SK-N-SH treated with all-trans-retinoic acid at 6 μM for 48 hours (cell line): ENCODE measurements at regions not wholly inside any gene's neighbourhood (a gene's known extent, or its start where the extent isn't known, plus 50 kb on each side); places are given as distances from the start of the nearest gene placed in this dataset.
A peak's percentile ranks its signal among the peaks of the same experiment; 100 is the strongest.

Experiments
- ATAC-seq: fragments of 200-7000 bp; cut with Tn5 transposase; 3 replicates; pipeline ENCODE4 v1.9.1; 2020; ENCODE audit warnings: mild to moderate bottlenecking, moderate library complexity
- ARNTL ChIP-seq: fragments of 450-650 bp; formaldehyde crosslinking; IDR thresholded peaks from 2 replicates; pipeline ENCODE4 v1.5.0; 2020; ENCODE audit warnings: low read depth, mild to moderate bottlenecking, moderate library complexity, borderline replicate concordance
- BACH2 ChIP-seq: fragments of 250-450 bp; sonication (Bioruptor Pico); IDR thresholded peaks from 2 replicates; pipeline ENCODE4 v1.9.0; 2021; ENCODE audit warnings: mild to moderate bottlenecking, borderline replicate concordance
- CSDC2 ChIP-seq: fragments of 250-450 bp; sonication (Bioruptor Pico); IDR thresholded peaks from 2 replicates; pipeline ENCODE4 v1.5.0; 2020; ENCODE audit warnings: mild to moderate bottlenecking, moderate library complexity
- ESRRG ChIP-seq: fragments of 250-450 bp; sonication (Bioruptor Pico); IDR thresholded peaks from 2 replicates; pipeline ENCODE4 v1.6.1; 2021; ENCODE audit warnings: mild to moderate bottlenecking
- ISL1 ChIP-seq: fragments of 250-450 bp; sonication (Bioruptor Pico); IDR thresholded peaks from 2 replicates; pipeline ENCODE4 v2.1.2; 2022; ENCODE audit warnings: mild to moderate bottlenecking, moderate library complexity
- OSR1 ChIP-seq: fragments of 250-450 bp; sonication (Bioruptor Pico); IDR thresholded peaks from 2 replicates; pipeline ENCODE4 v1.8.0; 2022; ENCODE audit warnings: moderate library complexity, mild to moderate bottlenecking, inconsistent platforms
- PPARA ChIP-seq: fragments of 250-450 bp; sonication (Bioruptor Pico); IDR thresholded peaks from 2 replicates; pipeline ENCODE4 v1.5.0; 2020; ENCODE audit warnings: mild to moderate bottlenecking, borderline replicate concordance
- RARB ChIP-seq: fragments of 250-450 bp; sonication (Bioruptor Pico); IDR thresholded peaks from 2 replicates; pipeline ENCODE4 v1.8.0; 2021; ENCODE audit warnings: mild to moderate bottlenecking, moderate library complexity
- SNAI2 ChIP-seq: fragments of 250-450 bp; sonication (Bioruptor Pico); IDR thresholded peaks from 2 replicates; pipeline ENCODE4 v1.5.0; 2020; ENCODE audit warnings: mild to moderate bottlenecking, moderate library complexity
- TCF4 ChIP-seq: fragments of 250-450 bp; sonication (Bioruptor Pico); IDR thresholded peaks from 2 replicates; pipeline ENCODE4 v1.8.0; 2021; ENCODE audit warnings: mild to moderate bottlenecking, moderate library complexity, borderline replicate concordance
- ZC3H10 ChIP-seq: fragments of 250-450 bp; sonication (Bioruptor Pico); IDR thresholded peaks from 2 replicates; pipeline ENCODE4 v1.5.1; 2021; ENCODE audit warnings: mild to moderate bottlenecking, moderate library complexity
- ZFP3 ChIP-seq: fragments of 250-450 bp; sonication (Bioruptor Pico); IDR thresholded peaks from 2 replicates; pipeline ENCODE4 v1.5.0; 2020; ENCODE audit warnings: mild to moderate bottlenecking, moderate library complexity
- ZFP30 ChIP-seq: fragments of 450-650 bp; formaldehyde crosslinking; IDR thresholded peaks from 2 replicates; pipeline ENCODE4 v1.5.0; 2022; ENCODE audit warnings: mild to moderate bottlenecking, moderate library complexity
- ZNF565 ChIP-seq: fragments of 450-650 bp; formaldehyde crosslinking; conservative IDR thresholded peaks from 2 replicates; pipeline ENCODE4 v1.5.0; 2020; ENCODE audit warnings: low read depth, mild to moderate bottlenecking, moderate library complexity
- ZNF70 ChIP-seq: fragments of 450-650 bp; formaldehyde crosslinking; IDR thresholded peaks from 2 replicates; pipeline ENCODE4 v1.5.0; 2020; ENCODE audit warnings: mild to moderate bottlenecking, moderate library complexity
- ZNF8 ChIP-seq: fragments of 450-650 bp; formaldehyde crosslinking; IDR thresholded peaks from 2 replicates; pipeline ENCODE4 v1.5.0; 2020; ENCODE audit warnings: mild to moderate bottlenecking, moderate library complexity
- TF ChIP-seq, protein P1 (sequence below): fragments of 250-450 bp; sonication (Bioruptor Pico); IDR thresholded peaks from 2 replicates; pipeline ENCODE4 v1.8.0; 2021; ENCODE audit warnings: low read depth, mild to moderate bottlenecking, moderate library complexity, borderline replicate concordance
- TF ChIP-seq, protein P2 (sequence below): fragments of 250-450 bp; sonication (Bioruptor Pico); IDR thresholded peaks from 2 replicates; pipeline ENCODE4 v1.5.1; 2020; ENCODE audit warnings: low read depth, mild to moderate bottlenecking, moderate library complexity
- TF ChIP-seq, protein P3 (sequence below): fragments of 250-450 bp; sonication (Bioruptor Pico); IDR thresholded peaks from 2 replicates; pipeline ENCODE4 v1.5.0; 2020; ENCODE audit warnings: mild to moderate bottlenecking, moderate library complexity
- TF ChIP-seq, protein P4 (sequence below): fragments of 250-450 bp; sonication (Bioruptor Pico); IDR thresholded peaks from 2 replicates; pipeline ENCODE4 v1.8.0; 2020; ENCODE audit warnings: mild to moderate bottlenecking, moderate library complexity, borderline replicate concordance
- TF ChIP-seq, protein P5 (sequence below): fragments of 250-450 bp; sonication (Bioruptor Pico); IDR thresholded peaks from 2 replicates; pipeline ENCODE4 v1.5.1; 2021; ENCODE audit warnings: mild to moderate bottlenecking, moderate library complexity

DNA sequence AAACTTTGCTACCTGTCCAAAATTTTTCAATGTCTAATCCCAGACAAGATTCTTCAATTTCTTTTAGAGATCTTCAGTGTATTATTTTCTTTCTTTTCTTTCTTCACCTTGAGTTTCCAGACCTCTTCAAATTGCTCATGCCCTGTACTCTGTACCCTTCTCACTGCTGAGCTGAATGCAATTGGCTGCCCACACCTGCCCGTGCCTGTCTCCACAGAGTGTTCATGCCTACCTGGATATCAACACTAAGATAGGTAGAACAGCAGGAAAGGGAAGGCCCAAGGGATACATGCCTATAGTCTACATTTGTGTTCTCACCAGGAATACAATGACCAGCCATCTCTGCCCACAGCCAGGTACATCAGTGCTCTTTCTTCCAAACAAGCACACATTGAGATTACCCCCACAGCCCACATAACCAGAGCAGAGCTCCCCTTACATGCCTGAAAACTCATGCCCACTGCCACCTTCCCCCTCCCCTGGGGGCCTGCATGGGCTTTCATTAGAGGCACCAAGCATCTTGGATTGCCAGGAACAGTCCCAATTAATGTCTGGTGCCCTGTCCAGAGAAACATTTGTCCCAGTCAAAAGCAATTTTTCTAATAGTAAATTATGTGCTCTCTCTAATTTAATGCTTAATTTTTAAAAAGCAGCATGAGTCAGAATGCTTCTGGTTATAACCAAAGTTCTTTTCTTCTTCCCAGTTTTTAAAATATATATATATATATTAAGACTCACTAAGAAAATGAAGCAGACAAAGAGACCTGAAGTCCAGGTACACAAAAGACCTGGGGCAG, 134.9 kb upstream of the SLC14A2 start:
- TF ChIP-seq SNAI2 (no peak), ZNF565 (CRISPR knock-in tag) (no peak), ZFP30 (no peak), ISL1 (CRISPR knock-in tag) (peak; percentile 60), ZC3H10 (CRISPR knock-in tag) (peak; percentile 68; the same call in 1 of the 2 replicates), ARNTL (no peak), BACH2 (CRISPR knock-in tag) (no peak)
- TF ChIP-seq, protein P1, sequence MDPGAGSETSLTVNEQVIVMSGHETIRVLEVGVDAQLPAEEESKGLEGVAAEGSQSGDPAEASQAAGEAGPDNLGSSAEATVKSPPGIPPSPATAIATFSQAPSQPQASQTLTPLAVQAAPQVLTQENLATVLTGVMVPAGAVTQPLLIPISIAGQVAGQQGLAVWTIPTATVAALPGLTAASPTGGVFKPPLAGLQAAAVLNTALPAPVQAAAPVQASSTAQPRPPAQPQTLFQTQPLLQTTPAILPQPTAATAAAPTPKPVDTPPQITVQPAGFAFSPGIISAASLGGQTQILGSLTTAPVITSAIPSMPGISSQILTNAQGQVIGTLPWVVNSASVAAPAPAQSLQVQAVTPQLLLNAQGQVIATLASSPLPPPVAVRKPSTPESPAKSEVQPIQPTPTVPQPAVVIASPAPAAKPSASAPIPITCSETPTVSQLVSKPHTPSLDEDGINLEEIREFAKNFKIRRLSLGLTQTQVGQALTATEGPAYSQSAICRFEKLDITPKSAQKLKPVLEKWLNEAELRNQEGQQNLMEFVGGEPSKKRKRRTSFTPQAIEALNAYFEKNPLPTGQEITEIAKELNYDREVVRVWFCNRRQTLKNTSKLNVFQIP (CRISPR knock-in tag) = no peak
- ATAC-seq = peak; percentile 61

DNA sequence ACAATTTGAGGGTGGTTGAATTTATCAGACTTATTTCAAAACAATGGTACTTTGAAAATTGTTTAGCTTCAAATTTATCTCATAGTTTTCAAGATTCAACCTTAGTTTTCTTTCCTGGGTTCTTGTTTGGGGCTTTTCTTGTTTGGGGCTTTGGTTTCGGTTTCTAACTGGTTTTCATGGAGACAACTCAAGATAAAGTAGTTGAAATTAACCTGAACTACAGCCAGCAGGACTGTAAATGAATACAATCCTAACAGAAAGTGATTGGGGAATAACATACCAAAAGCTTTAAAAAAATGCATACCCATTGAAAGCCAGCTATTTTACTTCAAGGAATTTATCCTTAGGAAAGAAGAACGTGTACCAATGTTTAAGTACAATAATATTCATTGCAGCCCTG, 133.5 kb upstream of the SLC14A2 start:
- TF ChIP-seq TCF4 (CRISPR knock-in tag) (no peak), SNAI2 (no peak), ZNF70 (no peak), CSDC2 (CRISPR knock-in tag) (no peak), OSR1 (no peak), ZNF8 (no peak), ISL1 (CRISPR knock-in tag) (no peak), ZFP3 (CRISPR knock-in tag) (no peak), ESRRG (CRISPR knock-in tag) (no peak), ZC3H10 (CRISPR knock-in tag) (no peak), ZNF565 (CRISPR knock-in tag) (no peak), RARB (CRISPR knock-in tag) (no peak), BACH2 (CRISPR knock-in tag) (no peak), ZFP30 (no peak), PPARA (CRISPR knock-in tag) (no peak), ARNTL (no peak)
- TF ChIP-seq, protein P2, sequence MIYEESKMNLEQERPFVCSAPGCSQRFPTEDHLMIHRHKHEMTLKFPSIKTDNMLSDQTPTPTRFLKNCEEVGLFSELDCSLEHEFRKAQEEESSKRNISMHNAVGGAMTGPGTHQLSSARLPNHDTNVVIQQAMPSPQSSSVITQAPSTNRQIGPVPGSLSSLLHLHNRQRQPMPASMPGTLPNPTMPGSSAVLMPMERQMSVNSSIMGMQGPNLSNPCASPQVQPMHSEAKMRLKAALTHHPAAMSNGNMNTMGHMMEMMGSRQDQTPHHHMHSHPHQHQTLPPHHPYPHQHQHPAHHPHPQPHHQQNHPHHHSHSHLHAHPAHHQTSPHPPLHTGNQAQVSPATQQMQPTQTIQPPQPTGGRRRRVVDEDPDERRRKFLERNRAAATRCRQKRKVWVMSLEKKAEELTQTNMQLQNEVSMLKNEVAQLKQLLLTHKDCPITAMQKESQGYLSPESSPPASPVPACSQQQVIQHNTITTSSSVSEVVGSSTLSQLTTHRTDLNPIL = no peak
- TF ChIP-seq, protein P3, sequence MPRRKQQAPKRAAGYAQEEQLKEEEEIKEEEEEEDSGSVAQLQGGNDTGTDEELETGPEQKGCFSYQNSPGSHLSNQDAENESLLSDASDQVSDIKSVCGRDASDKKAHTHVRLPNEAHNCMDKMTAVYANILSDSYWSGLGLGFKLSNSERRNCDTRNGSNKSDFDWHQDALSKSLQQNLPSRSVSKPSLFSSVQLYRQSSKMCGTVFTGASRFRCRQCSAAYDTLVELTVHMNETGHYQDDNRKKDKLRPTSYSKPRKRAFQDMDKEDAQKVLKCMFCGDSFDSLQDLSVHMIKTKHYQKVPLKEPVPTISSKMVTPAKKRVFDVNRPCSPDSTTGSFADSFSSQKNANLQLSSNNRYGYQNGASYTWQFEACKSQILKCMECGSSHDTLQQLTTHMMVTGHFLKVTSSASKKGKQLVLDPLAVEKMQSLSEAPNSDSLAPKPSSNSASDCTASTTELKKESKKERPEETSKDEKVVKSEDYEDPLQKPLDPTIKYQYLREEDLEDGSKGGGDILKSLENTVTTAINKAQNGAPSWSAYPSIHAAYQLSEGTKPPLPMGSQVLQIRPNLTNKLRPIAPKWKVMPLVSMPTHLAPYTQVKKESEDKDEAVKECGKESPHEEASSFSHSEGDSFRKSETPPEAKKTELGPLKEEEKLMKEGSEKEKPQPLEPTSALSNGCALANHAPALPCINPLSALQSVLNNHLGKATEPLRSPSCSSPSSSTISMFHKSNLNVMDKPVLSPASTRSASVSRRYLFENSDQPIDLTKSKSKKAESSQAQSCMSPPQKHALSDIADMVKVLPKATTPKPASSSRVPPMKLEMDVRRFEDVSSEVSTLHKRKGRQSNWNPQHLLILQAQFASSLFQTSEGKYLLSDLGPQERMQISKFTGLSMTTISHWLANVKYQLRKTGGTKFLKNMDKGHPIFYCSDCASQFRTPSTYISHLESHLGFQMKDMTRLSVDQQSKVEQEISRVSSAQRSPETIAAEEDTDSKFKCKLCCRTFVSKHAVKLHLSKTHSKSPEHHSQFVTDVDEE (CRISPR knock-in tag) = no peak
- TF ChIP-seq, protein P4, sequence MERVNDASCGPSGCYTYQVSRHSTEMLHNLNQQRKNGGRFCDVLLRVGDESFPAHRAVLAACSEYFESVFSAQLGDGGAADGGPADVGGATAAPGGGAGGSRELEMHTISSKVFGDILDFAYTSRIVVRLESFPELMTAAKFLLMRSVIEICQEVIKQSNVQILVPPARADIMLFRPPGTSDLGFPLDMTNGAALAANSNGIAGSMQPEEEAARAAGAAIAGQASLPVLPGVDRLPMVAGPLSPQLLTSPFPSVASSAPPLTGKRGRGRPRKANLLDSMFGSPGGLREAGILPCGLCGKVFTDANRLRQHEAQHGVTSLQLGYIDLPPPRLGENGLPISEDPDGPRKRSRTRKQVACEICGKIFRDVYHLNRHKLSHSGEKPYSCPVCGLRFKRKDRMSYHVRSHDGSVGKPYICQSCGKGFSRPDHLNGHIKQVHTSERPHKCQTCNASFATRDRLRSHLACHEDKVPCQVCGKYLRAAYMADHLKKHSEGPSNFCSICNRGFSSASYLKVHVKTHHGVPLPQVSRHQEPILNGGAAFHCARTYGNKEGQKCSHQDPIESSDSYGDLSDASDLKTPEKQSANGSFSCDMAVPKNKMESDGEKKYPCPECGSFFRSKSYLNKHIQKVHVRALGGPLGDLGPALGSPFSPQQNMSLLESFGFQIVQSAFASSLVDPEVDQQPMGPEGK = no peak
- TF ChIP-seq, protein P1 (CRISPR knock-in tag) = no peak
- ATAC-seq = peak; percentile 45

DNA sequence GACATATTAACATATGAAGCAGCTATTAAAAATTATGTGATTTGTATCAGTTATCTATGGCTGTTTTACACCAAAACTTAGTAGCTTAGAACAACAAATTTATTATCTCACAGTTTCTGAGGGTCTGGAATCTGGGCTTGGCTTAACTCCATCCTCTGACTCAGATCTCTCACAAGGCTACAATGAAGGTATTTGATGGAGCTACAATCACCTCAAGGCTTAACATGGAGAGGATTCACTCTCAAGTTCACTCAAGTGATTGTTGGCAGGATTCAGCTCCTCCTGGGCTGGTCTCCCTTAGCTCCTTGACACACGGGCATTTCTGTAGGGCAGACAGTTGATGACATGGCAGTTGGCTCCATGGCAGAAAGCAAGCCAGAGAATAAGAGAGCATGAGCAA, 133.0 kb upstream of the SLC14A2 start:
- no peak for TF ChIP-seq ZFP3 (CRISPR knock-in tag)
- no peak for TF ChIP-seq ZC3H10 (CRISPR knock-in tag)
- TF ChIP-seq, protein P5, sequence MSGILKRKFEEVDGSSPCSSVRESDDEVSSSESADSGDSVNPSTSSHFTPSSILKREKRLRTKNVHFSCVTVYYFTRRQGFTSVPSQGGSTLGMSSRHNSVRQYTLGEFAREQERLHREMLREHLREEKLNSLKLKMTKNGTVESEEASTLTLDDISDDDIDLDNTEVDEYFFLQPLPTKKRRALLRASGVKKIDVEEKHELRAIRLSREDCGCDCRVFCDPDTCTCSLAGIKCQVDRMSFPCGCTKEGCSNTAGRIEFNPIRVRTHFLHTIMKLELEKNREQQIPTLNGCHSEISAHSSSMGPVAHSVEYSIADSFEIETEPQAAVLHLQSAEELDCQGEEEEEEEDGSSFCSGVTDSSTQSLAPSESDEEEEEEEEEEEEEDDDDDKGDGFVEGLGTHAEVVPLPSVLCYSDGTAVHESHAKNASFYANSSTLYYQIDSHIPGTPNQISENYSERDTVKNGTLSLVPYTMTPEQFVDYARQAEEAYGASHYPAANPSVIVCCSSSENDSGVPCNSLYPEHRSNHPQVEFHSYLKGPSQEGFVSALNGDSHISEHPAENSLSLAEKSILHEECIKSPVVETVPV (CRISPR knock-in tag) = no peak
- TF ChIP-seq, protein P1 (CRISPR knock-in tag) = no peak
- no peak for TF ChIP-seq BACH2 (CRISPR knock-in tag)
- TF ChIP-seq ZFP30 = no peak
- TF ChIP-seq SNAI2 = no peak
- TF ChIP-seq ZNF565 (CRISPR knock-in tag) = no peak
- no peak for TF ChIP-seq ESRRG (CRISPR knock-in tag)
- no peak for TF ChIP-seq TCF4 (CRISPR knock-in tag)
- peak; percentile 55 for ATAC-seq
